Suprapubic skin (tissue), 4 donors: ENCODE measurements at regions not wholly inside any gene's neighbourhood (a gene's known extent, or its start where the extent isn't known, plus 50 kb on each side); places are given as distances from the start of the nearest gene placed in this dataset.

ENCODE experiments used
- DNase-seq, 2 donors: peaks; one replicate each; pipeline ENCODE4 v3.0.0-alpha.2; 2019; ENCODE audit warnings: low spot score in 2 of 2
- H3K27ac ChIP-seq: fragments of 200-600 bp; sonication (generic); one replicate; pipeline ENCODE4 v1.5.1; 2019
- H3K27me3 ChIP-seq: fragments of 200-600 bp; sonication (generic); one replicate; pipeline ENCODE4 v1.5.1; 2019
- H3K36me3 ChIP-seq: fragments of 200-600 bp; sonication (generic); one replicate; pipeline ENCODE4 v1.5.1; 2019
- H3K4me1 ChIP-seq: fragments of 200-600 bp; sonication (generic); one replicate; pipeline ENCODE4 v1.5.1; 2019
- H3K4me3 ChIP-seq: fragments of 200-600 bp; sonication (generic); one replicate; pipeline ENCODE4 v1.5.1; 2019; ENCODE audit warnings: mild to moderate bottlenecking
- H3K9me3 ChIP-seq: fragments of 200-600 bp; sonication (generic); one replicate; pipeline ENCODE4 v1.5.1; 2019
- EP300 ChIP-seq: sonication (generic); formaldehyde crosslinking; IDR thresholded peaks from one replicate; pipeline ENCODE4 v1.6.1; 2017; ENCODE audit warnings: antibody characterized with exemption
- POLR2A ChIP-seq, 2 donors: fragments of 450-650 bp; IDR thresholded peaks; one replicate each; pipeline ENCODE4 v1.6.1; 2017; ENCODE audit warnings: antibody characterized with exemption in 2 of 2, mild to moderate bottlenecking in 2 of 2, moderate library complexity in 2 of 2
- POLR2AphosphoS5 ChIP-seq, 3 donors: sonication (generic); formaldehyde crosslinking; IDR thresholded peaks; one replicate each; pipeline ENCODE4 v1.6.1; 2017; ENCODE audit warnings: antibody characterized with exemption in 3 of 3
- WGBS: methylation state at CpG from one replicate; pipeline ENCODE4 v1.1.5; 2018; 5-methylcytosine and 5-hydroxymethylcytosine counted together
- TF ChIP-seq, protein P1 (sequence below), 2 donors: fragments of 200-600 bp in 1 of 2; fragments of 450-650 bp in 1 of 2; sonication (generic) in 1 of 2; IDR thresholded peaks; one replicate each; pipeline ENCODE4 v1.5.1; 2016 to 2019; ENCODE audit warnings: antibody characterized with exemption in 2 of 2, mild to moderate bottlenecking in 1 of 2, moderate library complexity in 1 of 2

GRCh38 chr2:128538396-128538795 lies 219.7 kb upstream of the HS6ST1 start:
- Histone ChIP-seq H3K36me3 (no peaks in the 10 kb centered on the region), H3K27me3 (no peaks in the 10 kb centered on the region), H3K4me1 (no peaks in the 10 kb centered on the region), H3K27ac (no peak overlapping the region), H3K4me3 (no peak overlapping the region), H3K9me3 (no peaks in the 10 kb centered on the region)
- DNase-seq: peak in 1 of 2 donors; percentile 28
- WGBS: 88% methylated on average over 2 of the region's 2 CpGs
- TF ChIP-seq, protein P1, sequence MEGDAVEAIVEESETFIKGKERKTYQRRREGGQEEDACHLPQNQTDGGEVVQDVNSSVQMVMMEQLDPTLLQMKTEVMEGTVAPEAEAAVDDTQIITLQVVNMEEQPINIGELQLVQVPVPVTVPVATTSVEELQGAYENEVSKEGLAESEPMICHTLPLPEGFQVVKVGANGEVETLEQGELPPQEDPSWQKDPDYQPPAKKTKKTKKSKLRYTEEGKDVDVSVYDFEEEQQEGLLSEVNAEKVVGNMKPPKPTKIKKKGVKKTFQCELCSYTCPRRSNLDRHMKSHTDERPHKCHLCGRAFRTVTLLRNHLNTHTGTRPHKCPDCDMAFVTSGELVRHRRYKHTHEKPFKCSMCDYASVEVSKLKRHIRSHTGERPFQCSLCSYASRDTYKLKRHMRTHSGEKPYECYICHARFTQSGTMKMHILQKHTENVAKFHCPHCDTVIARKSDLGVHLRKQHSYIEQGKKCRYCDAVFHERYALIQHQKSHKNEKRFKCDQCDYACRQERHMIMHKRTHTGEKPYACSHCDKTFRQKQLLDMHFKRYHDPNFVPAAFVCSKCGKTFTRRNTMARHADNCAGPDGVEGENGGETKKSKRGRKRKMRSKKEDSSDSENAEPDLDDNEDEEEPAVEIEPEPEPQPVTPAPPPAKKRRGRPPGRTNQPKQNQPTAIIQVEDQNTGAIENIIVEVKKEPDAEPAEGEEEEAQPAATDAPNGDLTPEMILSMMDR (IDR thresholded peaks at IDR 0.05): no peak
- TF ChIP-seq POLR2A (IDR thresholded peaks at IDR 0.05): no peak
- TF ChIP-seq POLR2AphosphoS5 (IDR thresholded peaks at IDR 0.05): no peak
- TF ChIP-seq EP300: no peak

GRCh38 chr2:128540670-128541069 lies 222.0 kb upstream of the HS6ST1 start:
- Histone ChIP-seq H3K4me1 (no peaks in the 10 kb centered on the region), H3K4me3 (no peak overlapping the region), H3K36me3 (no peaks in the 10 kb centered on the region), H3K27ac (no peak overlapping the region), H3K9me3 (no peaks in the 10 kb centered on the region), H3K27me3 (no peaks in the 10 kb centered on the region)
- WGBS: 96% methylated on average over 3 of the region's 3 CpGs
- DNase-seq: no peak
- TF ChIP-seq POLR2AphosphoS5 (IDR thresholded peaks at IDR 0.05) (no peak), POLR2A (IDR thresholded peaks at IDR 0.05) (no peak), EP300 (no peak)
- TF ChIP-seq, protein P1 (IDR thresholded peaks at IDR 0.05): no peak

DNA sequence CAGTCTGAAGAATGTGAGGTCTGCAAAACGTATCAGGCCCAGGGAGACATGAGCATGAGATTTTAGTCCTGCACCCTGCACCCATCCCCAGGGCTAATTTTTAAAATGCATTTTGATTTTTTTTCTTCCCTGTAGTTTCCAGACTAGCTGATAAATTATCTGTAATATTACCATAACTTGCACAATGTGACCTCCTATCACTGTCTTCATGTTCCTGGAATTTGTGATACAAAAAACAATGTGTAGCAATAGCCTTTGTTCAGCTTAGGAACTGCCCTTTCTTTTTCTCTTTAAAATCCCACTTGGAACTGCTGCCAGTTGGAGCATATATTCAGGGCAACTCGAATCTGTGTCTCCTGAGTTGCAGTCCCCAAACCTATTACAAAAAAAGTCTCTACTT lies 222.8 kb upstream of the HS6ST1 start:
- 79% methylated on average over 2 of the region's 2 CpGs for WGBS
- TF ChIP-seq POLR2A (IDR thresholded peaks at IDR 0.05) (no peak), POLR2AphosphoS5 (IDR thresholded peaks at IDR 0.05) (no peak), EP300 (no peak)
- TF ChIP-seq, protein P1 (IDR thresholded peaks at IDR 0.05): no peak
- H3K4me3 ChIP-seq: no peak overlapping the region
- no peak for DNase-seq
- no peaks in the 10 kb centered on the region for H3K36me3 ChIP-seq
- H3K4me1 ChIP-seq: no peaks in the 10 kb centered on the region
- H3K27ac ChIP-seq: no peak overlapping the region
- no peaks in the 10 kb centered on the region for H3K27me3 ChIP-seq
- H3K9me3 ChIP-seq: no peaks in the 10 kb centered on the region

GRCh38 chr2:128543036-128543435 lies 224.4 kb upstream of the HS6ST1 start:
- TF ChIP-seq EP300 (no peak), POLR2AphosphoS5 (IDR thresholded peaks at IDR 0.05) (no peak), POLR2A (IDR thresholded peaks at IDR 0.05) (no peak)
- TF ChIP-seq, protein P1 (IDR thresholded peaks at IDR 0.05): no peak
- 92% methylated on average over 3 of the region's 3 CpGs for WGBS
- no peaks in the 10 kb centered on the region for H3K36me3 ChIP-seq

DNA sequence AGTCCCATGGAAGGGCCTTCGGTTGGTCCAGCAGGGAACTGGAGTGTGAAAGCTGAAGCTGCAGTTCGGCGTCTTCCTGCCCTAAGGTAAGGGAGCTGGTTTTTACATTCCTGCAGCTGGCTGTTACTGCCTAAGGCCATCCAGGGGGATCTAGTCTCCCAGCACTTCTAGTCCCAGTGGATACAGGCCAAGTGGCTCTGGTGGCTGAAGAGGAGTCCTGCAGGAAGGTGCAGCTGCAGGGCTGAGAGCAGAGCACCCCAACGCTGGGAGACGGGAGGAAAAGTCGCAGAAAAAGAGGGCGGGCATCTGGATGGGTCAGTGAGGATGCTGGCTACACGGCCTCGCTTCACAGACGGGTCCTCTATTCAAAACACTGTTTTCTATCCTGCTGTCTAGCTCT lies 225.0 kb upstream of the HS6ST1 start:
- TF ChIP-seq POLR2AphosphoS5 (IDR thresholded peaks at IDR 0.05): no peak
- no peak overlapping the region for H3K27ac ChIP-seq
- peak in 1 of 2 donors; percentile 75 for DNase-seq
- 83% methylated on average over 10 of the region's 10 CpGs for WGBS
- H3K4me1 ChIP-seq: no peaks in the 10 kb centered on the region
- no peaks in the 10 kb centered on the region for H3K36me3 ChIP-seq
- no peak overlapping the region for H3K4me3 ChIP-seq
- no peaks in the 10 kb centered on the region for H3K27me3 ChIP-seq
- no peaks in the 10 kb centered on the region for H3K9me3 ChIP-seq

More at GRCh38 chr2:128543036-128543435, 224.4 kb upstream of the HS6ST1 start:
- Histone ChIP-seq H3K9me3 (no peaks in the 10 kb centered on the region), H3K4me3 (no peak overlapping the region), H3K27me3 (no peaks in the 10 kb centered on the region), H3K27ac (no peak overlapping the region), H3K4me1 (no peaks in the 10 kb centered on the region)
- no peak for DNase-seq

DNA sequence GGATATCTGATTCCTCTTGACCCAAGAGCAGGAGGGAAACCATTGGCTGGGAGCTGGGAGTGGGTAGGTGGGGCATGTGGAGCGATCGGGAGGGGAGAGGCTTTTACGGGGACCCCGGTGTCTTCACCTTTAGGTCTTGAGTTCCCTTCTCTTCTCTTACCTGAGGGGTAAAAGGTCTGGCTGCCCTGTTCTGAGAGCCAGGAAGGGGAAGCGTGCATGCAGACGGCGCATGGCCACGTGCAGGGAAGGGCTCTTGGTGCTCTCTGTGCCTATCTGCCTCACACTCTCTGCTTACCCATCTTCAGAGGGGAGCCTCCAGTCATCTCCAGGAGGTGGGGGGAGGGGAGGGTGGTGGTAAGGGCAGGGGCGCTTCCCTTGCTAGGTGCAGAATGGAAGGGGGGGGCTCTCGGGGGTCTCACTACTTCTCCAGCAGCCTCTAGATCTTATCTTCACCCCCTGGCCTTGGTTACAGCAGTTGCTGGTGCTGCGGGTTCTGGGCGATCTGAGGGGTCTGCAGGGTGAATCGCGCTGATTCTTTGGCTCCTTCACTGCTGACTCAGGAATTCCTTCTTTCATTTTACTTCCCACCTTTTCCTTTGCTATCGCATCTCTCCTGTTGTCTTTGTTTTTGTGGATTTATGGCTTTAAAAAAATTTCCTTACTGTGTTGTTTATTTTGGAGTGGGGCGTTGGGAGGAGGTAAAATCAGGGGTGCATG lies 225.8 kb upstream of the HS6ST1 start:
- TF ChIP-seq POLR2AphosphoS5 (IDR thresholded peaks at IDR 0.05) (no peak), EP300 (no peak), POLR2A (IDR thresholded peaks at IDR 0.05) (no peak)
- TF ChIP-seq, protein P1 (IDR thresholded peaks at IDR 0.05): no peak
- no peaks in the 10 kb centered on the region for H3K36me3 ChIP-seq
- DNase-seq: peak in 1 of 2 donors; percentile 47
- no peak overlapping the region for H3K27ac ChIP-seq
- no peaks in the 10 kb centered on the region for H3K4me1 ChIP-seq
- no peaks in the 10 kb centered on the region for H3K27me3 ChIP-seq
- H3K9me3 ChIP-seq: no peaks in the 10 kb centered on the region
- 85% methylated on average over 16 of the region's 16 CpGs for WGBS
- no peak overlapping the region for H3K4me3 ChIP-seq
